HEK293 (cell line): ENCODE measurements at regions not wholly inside any gene's neighbourhood (a gene's known extent, or its start where the extent isn't known, plus 50 kb on each side); places are given as distances from the start of the nearest gene placed in this dataset.

Experiments used
- MEIS1 ChIP-seq: sonication (generic); formaldehyde crosslinking; IDR thresholded peaks from 2 replicates; pipeline ENCODE4 v1.8.1; 2022; ENCODE audit warnings: missing genetic modification reagents, mild to moderate bottlenecking, borderline replicate concordance
- YY1 ChIP-seq: fragments of 450-650 bp; formaldehyde crosslinking; IDR thresholded peaks from 2 replicates; pipeline ENCODE4 v1.5.1; 2018; ENCODE audit warnings: missing biosample characterization, missing genetic modification characterization
- ZNF223 ChIP-seq: fragments of 450-650 bp; formaldehyde crosslinking; IDR thresholded peaks from 2 replicates; pipeline ENCODE4 v1.5.1; 2016; ENCODE audit warnings: missing biosample characterization, missing genetic modification characterization
- ZNF530 ChIP-seq: fragments of 450-650 bp; formaldehyde crosslinking; IDR thresholded peaks from 2 replicates; pipeline ENCODE4 v1.5.1; 2016; ENCODE audit warnings: low read depth, missing biosample characterization, missing genetic modification characterization
- ZNF654 ChIP-seq: fragments of 450-650 bp; formaldehyde crosslinking; IDR thresholded peaks from 2 replicates; pipeline ENCODE4 v1.5.1; 2016; ENCODE audit warnings: low read depth, missing biosample characterization, missing genetic modification characterization
- ZNF830 ChIP-seq: fragments of 450-650 bp; IDR thresholded peaks from 2 replicates; pipeline ENCODE4 v1.5.0; 2018; ENCODE audit warnings: missing biosample characterization, missing genetic modification characterization, low read depth, mild to moderate bottlenecking, moderate library complexity
- ZNF843 ChIP-seq: fragments of 450-650 bp; formaldehyde crosslinking; IDR thresholded peaks from 2 replicates; pipeline ENCODE4 v1.5.1; 2016; ENCODE audit warnings: missing biosample characterization, missing genetic modification characterization
- TF ChIP-seq, protein P1 (sequence below): fragments of 450-650 bp; formaldehyde crosslinking; IDR thresholded peaks from 2 replicates; pipeline ENCODE4 v1.5.1; 2016; ENCODE audit warnings: missing biosample characterization, missing genetic modification characterization
- TF ChIP-seq, protein P2 (sequence below): fragments of 450-650 bp; formaldehyde crosslinking; IDR thresholded peaks from 2 replicates; pipeline ENCODE4 v1.5.1; 2016; ENCODE audit warnings: missing biosample characterization, missing genetic modification characterization
- TF ChIP-seq, protein P3 (sequence below): fragments of 450-650 bp; formaldehyde crosslinking; IDR thresholded peaks from 2 replicates; pipeline ENCODE4 v1.5.1; 2016; ENCODE audit warnings: missing biosample characterization, missing genetic modification characterization
- TF ChIP-seq, protein P4 (sequence below): fragments of 450-650 bp; formaldehyde crosslinking; IDR thresholded peaks from 2 replicates; pipeline ENCODE4 v1.5.1; 2016; ENCODE audit warnings: missing biosample characterization, missing genetic modification characterization

DNA sequence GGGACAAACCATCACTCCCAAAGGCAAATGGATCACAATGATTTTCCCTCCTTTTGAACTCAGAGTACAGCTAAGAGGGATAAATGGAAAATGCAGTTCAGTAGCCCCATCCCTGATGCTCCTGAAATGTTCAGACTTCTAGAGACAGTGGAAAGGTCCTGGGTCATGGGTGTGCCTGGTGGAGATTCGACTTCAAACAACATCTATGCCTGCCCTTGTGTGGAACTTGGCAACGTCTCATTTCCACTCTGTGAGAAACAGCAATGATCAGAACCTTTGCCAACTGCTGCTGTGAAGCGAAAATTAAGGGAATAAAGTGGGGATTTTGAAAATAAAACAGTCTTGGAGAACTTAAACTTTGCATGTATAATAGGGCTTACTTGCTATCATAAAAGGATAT, 778.1 kb downstream of the SEMA5A start:
- TF ChIP-seq ZNF830 (tag by site-specific recombination) (no peak), YY1 (tag by site-specific recombination) (no peak), MEIS1 (CRISPR knock-in tag) (no peak), ZNF654 (tag by site-specific recombination) (no peak), ZNF843 (tag by site-specific recombination) (no peak), ZNF223 (tag by site-specific recombination) (no peak), ZNF530 (tag by site-specific recombination) (no peak)
- TF ChIP-seq, protein P1, sequence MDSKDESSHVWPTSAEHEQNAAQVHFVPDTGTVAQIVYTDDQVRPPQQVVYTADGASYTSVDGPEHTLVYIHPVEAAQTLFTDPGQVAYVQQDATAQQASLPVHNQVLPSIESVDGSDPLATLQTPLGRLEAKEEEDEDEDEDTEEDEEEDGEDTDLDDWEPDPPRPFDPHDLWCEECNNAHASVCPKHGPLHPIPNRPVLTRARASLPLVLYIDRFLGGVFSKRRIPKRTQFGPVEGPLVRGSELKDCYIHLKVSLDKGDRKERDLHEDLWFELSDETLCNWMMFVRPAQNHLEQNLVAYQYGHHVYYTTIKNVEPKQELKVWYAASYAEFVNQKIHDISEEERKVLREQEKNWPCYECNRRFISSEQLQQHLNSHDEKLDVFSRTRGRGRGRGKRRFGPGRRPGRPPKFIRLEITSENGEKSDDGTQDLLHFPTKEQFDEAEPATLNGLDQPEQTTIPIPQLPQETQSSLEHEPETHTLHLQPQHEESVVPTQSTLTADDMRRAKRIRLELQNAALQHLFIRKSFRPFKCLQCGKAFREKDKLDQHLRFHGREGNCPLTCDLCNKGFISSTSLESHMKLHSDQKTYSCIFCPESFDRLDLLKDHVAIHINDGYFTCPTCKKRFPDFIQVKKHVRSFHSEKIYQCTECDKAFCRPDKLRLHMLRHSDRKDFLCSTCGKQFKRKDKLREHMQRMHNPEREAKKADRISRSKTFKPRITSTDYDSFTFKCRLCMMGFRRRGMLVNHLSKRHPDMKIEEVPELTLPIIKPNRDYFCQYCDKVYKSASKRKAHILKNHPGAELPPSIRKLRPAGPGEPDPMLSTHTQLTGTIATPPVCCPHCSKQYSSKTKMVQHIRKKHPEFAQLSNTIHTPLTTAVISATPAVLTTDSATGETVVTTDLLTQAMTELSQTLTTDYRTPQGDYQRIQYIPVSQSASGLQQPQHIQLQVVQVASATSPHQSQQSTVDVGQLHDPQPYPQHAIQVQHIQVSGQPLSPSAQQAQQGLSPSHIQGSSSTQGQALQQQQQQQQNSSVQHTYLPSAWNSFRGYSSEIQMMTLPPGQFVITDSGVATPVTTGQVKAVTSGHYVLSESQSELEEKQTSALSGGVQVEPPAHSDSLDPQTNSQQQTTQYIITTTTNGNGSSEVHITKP (tag by site-specific recombination): no peak
- TF ChIP-seq, protein P2, sequence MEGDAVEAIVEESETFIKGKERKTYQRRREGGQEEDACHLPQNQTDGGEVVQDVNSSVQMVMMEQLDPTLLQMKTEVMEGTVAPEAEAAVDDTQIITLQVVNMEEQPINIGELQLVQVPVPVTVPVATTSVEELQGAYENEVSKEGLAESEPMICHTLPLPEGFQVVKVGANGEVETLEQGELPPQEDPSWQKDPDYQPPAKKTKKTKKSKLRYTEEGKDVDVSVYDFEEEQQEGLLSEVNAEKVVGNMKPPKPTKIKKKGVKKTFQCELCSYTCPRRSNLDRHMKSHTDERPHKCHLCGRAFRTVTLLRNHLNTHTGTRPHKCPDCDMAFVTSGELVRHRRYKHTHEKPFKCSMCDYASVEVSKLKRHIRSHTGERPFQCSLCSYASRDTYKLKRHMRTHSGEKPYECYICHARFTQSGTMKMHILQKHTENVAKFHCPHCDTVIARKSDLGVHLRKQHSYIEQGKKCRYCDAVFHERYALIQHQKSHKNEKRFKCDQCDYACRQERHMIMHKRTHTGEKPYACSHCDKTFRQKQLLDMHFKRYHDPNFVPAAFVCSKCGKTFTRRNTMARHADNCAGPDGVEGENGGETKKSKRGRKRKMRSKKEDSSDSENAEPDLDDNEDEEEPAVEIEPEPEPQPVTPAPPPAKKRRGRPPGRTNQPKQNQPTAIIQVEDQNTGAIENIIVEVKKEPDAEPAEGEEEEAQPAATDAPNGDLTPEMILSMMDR: no peak
- TF ChIP-seq, protein P3, sequence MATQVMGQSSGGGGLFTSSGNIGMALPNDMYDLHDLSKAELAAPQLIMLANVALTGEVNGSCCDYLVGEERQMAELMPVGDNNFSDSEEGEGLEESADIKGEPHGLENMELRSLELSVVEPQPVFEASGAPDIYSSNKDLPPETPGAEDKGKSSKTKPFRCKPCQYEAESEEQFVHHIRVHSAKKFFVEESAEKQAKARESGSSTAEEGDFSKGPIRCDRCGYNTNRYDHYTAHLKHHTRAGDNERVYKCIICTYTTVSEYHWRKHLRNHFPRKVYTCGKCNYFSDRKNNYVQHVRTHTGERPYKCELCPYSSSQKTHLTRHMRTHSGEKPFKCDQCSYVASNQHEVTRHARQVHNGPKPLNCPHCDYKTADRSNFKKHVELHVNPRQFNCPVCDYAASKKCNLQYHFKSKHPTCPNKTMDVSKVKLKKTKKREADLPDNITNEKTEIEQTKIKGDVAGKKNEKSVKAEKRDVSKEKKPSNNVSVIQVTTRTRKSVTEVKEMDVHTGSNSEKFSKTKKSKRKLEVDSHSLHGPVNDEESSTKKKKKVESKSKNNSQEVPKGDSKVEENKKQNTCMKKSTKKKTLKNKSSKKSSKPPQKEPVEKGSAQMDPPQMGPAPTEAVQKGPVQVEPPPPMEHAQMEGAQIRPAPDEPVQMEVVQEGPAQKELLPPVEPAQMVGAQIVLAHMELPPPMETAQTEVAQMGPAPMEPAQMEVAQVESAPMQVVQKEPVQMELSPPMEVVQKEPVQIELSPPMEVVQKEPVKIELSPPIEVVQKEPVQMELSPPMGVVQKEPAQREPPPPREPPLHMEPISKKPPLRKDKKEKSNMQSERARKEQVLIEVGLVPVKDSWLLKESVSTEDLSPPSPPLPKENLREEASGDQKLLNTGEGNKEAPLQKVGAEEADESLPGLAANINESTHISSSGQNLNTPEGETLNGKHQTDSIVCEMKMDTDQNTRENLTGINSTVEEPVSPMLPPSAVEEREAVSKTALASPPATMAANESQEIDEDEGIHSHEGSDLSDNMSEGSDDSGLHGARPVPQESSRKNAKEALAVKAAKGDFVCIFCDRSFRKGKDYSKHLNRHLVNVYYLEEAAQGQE (tag by site-specific recombination): no peak
- TF ChIP-seq, protein P4, sequence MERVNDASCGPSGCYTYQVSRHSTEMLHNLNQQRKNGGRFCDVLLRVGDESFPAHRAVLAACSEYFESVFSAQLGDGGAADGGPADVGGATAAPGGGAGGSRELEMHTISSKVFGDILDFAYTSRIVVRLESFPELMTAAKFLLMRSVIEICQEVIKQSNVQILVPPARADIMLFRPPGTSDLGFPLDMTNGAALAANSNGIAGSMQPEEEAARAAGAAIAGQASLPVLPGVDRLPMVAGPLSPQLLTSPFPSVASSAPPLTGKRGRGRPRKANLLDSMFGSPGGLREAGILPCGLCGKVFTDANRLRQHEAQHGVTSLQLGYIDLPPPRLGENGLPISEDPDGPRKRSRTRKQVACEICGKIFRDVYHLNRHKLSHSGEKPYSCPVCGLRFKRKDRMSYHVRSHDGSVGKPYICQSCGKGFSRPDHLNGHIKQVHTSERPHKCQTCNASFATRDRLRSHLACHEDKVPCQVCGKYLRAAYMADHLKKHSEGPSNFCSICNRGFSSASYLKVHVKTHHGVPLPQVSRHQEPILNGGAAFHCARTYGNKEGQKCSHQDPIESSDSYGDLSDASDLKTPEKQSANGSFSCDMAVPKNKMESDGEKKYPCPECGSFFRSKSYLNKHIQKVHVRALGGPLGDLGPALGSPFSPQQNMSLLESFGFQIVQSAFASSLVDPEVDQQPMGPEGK (tag by site-specific recombination): no peak
